Ishikawa (cell line): ENCODE measurements at regions not wholly inside any gene's neighbourhood (a gene's known extent, or its start where the extent isn't known, plus 50 kb on each side); places are given as distances from the start of the nearest gene placed in this dataset.

Experiments
- EGR1 ChIP-seq: IDR thresholded peaks from 2 replicates; pipeline ENCODE4 v1.6.1; 2012
- EP300 ChIP-seq: IDR thresholded peaks from 2 replicates; pipeline ENCODE4 v1.6.1; 2012; ENCODE audit warnings: borderline replicate concordance
- NFIC ChIP-seq: IDR thresholded peaks from 2 replicates; pipeline ENCODE4 v1.6.1; 2012
- TAF1 ChIP-seq: IDR thresholded peaks from 2 replicates; pipeline ENCODE4 v1.6.1; 2012; ENCODE audit warnings: low read depth, mild to moderate bottlenecking
- TEAD4 ChIP-seq: IDR thresholded peaks from 2 replicates; pipeline ENCODE4 v1.6.1; 2012
- YY1 ChIP-seq: IDR thresholded peaks from 2 replicates; pipeline ENCODE4 v1.6.1; 2012; ENCODE audit warnings: low read depth
- ZBTB7A ChIP-seq: IDR thresholded peaks from 2 replicates; pipeline ENCODE4 v1.6.1; 2012; ENCODE audit warnings: low read depth
- TF ChIP-seq, protein P1 (sequence below): IDR thresholded peaks from 2 replicates; pipeline ENCODE4 v1.6.1; 2012; ENCODE audit warnings: low read depth, mild to moderate bottlenecking
- TF ChIP-seq, protein P2 (sequence below): IDR thresholded peaks from 2 replicates; pipeline ENCODE4 v1.6.1; 2012
- TF ChIP-seq, protein P3 (sequence below): IDR thresholded peaks from 2 replicates; pipeline ENCODE4 v1.6.1; 2012

DNA sequence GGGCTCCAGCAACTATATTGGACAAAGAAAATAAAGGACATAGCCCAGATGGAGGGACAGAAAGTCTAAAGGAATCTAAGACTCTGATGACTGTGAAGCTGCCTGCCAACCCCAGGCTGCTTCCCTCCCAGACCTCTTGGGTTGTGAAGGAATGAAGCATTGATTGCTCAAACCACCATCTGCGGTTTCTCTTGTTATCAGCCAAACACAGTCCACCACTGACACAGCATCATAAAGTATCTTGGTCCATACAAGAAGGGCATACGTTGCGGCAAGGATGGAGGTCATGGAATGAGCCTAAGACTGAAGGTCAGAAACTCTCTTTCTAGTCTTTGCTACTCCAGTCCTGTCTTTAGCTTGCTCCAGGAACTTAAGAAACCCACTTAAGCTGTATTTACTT, 58.5 kb upstream of the PLXNC1 start:
- TF ChIP-seq EP300: no peak
- no peak for TF ChIP-seq NFIC
- TF ChIP-seq, protein P1, sequence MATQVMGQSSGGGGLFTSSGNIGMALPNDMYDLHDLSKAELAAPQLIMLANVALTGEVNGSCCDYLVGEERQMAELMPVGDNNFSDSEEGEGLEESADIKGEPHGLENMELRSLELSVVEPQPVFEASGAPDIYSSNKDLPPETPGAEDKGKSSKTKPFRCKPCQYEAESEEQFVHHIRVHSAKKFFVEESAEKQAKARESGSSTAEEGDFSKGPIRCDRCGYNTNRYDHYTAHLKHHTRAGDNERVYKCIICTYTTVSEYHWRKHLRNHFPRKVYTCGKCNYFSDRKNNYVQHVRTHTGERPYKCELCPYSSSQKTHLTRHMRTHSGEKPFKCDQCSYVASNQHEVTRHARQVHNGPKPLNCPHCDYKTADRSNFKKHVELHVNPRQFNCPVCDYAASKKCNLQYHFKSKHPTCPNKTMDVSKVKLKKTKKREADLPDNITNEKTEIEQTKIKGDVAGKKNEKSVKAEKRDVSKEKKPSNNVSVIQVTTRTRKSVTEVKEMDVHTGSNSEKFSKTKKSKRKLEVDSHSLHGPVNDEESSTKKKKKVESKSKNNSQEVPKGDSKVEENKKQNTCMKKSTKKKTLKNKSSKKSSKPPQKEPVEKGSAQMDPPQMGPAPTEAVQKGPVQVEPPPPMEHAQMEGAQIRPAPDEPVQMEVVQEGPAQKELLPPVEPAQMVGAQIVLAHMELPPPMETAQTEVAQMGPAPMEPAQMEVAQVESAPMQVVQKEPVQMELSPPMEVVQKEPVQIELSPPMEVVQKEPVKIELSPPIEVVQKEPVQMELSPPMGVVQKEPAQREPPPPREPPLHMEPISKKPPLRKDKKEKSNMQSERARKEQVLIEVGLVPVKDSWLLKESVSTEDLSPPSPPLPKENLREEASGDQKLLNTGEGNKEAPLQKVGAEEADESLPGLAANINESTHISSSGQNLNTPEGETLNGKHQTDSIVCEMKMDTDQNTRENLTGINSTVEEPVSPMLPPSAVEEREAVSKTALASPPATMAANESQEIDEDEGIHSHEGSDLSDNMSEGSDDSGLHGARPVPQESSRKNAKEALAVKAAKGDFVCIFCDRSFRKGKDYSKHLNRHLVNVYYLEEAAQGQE: no peak
- no peak for TF ChIP-seq TAF1
- TF ChIP-seq, protein P2, sequence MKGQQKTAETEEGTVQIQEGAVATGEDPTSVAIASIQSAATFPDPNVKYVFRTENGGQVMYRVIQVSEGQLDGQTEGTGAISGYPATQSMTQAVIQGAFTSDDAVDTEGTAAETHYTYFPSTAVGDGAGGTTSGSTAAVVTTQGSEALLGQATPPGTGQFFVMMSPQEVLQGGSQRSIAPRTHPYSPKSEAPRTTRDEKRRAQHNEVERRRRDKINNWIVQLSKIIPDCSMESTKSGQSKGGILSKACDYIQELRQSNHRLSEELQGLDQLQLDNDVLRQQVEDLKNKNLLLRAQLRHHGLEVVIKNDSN: no peak
- TF ChIP-seq, protein P3, sequence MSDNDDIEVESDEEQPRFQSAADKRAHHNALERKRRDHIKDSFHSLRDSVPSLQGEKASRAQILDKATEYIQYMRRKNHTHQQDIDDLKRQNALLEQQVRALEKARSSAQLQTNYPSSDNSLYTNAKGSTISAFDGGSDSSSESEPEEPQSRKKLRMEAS: no peak
- no peak for TF ChIP-seq YY1
- TF ChIP-seq EGR1: no peak
- TF ChIP-seq TEAD4: no peak
- no peak for TF ChIP-seq ZBTB7A
